ENCODE measurements at regions not wholly inside any gene's neighbourhood (a gene's known extent, or its start where the extent isn't known, plus 50 kb on each side); places are given as distances from the start of the nearest gene placed in this dataset.

- no peak for DNase-seq
- intact Hi-C loops (cut with DNase I) = no loop called here
- Histone ChIP-seq H3K9me3 (no peaks in the 10 kb centered on the region), H3K36me3 (no peaks in the 10 kb centered on the region), H3K27me3 (no peaks in the 10 kb centered on the region), H3K4me3 (no peak overlapping the region), H3K27ac (no peak overlapping the region), H3K4me1 (no peaks in the 10 kb centered on the region)
- TF ChIP-seq POLR2A (IDR thresholded peaks at IDR 0.05) = no peak
- TF ChIP-seq, protein P1, sequence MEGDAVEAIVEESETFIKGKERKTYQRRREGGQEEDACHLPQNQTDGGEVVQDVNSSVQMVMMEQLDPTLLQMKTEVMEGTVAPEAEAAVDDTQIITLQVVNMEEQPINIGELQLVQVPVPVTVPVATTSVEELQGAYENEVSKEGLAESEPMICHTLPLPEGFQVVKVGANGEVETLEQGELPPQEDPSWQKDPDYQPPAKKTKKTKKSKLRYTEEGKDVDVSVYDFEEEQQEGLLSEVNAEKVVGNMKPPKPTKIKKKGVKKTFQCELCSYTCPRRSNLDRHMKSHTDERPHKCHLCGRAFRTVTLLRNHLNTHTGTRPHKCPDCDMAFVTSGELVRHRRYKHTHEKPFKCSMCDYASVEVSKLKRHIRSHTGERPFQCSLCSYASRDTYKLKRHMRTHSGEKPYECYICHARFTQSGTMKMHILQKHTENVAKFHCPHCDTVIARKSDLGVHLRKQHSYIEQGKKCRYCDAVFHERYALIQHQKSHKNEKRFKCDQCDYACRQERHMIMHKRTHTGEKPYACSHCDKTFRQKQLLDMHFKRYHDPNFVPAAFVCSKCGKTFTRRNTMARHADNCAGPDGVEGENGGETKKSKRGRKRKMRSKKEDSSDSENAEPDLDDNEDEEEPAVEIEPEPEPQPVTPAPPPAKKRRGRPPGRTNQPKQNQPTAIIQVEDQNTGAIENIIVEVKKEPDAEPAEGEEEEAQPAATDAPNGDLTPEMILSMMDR (IDR thresholded peaks at IDR 0.05) = no peak
- 78% methylated on average over 6 of the region's 6 CpGs for WGBS (ENCODE audit: insufficient coverage, low coverage, low lambda C conversion rate, missing lambda C conversion rate)
- ATAC-seq = no peak
These were observed 149.1 kb upstream of the ADO start for GRCh38 chr10:62655337-62655994.

GRCh38 chr10:62657244-62657835 lies 147.2 kb upstream of the ADO start:
- no peak for DNase-seq
- H3K4me3 ChIP-seq = no peak overlapping the region
- no peak overlapping the region for H3K27ac ChIP-seq
- no peak for TF ChIP-seq POLR2A (IDR thresholded peaks at IDR 0.05)
- TF ChIP-seq, protein P1 (IDR thresholded peaks at IDR 0.05) = no peak
- WGBS (ENCODE audit: insufficient coverage, low coverage, low lambda C conversion rate, missing lambda C conversion rate) = 90% methylated on average over 1 of the region's 20 CpGs
- no peaks in the 10 kb centered on the region for H3K9me3 ChIP-seq
- H3K4me1 ChIP-seq = no peaks in the 10 kb centered on the region
- peak in 1 of 4 donors; percentile 20 for ATAC-seq
- H3K27me3 ChIP-seq = no peaks in the 10 kb centered on the region
- intact Hi-C loops (cut with DNase I) = no loop called here
- no peaks in the 10 kb centered on the region for H3K36me3 ChIP-seq

- WGBS (ENCODE audit: insufficient coverage, low coverage, low lambda C conversion rate, missing lambda C conversion rate) = 38% methylated on average over 4 of the region's 8 CpGs
- no peak overlapping the region for H3K4me3 ChIP-seq
- DNase-seq (no peak), ATAC-seq (peak in 1 of 4 donors; percentile 22)
- H3K27ac ChIP-seq = no peak overlapping the region
- H3K27me3 ChIP-seq = no peaks in the 10 kb centered on the region
- TF ChIP-seq, protein P1 (IDR thresholded peaks at IDR 0.05) = no peak
- TF ChIP-seq POLR2A (IDR thresholded peaks at IDR 0.05) = no peak
- intact Hi-C loops (cut with DNase I) = no loop called here
- no peaks in the 10 kb centered on the region for H3K36me3 ChIP-seq
- H3K4me1 ChIP-seq = no peaks in the 10 kb centered on the region
- no peaks in the 10 kb centered on the region for H3K9me3 ChIP-seq
These were observed 146.0 kb upstream of the ADO start for GRCh38 chr10:62658516-62658915.

GRCh38 chr10:62661143-62661542 lies 143.4 kb upstream of the ADO start:
- intact Hi-C loops (cut with DNase I) = no loop called here
- Histone ChIP-seq H3K36me3 (no peaks in the 10 kb centered on the region), H3K27me3 (no peaks in the 10 kb centered on the region), H3K4me1 (no peaks in the 10 kb centered on the region), H3K27ac (no peak overlapping the region), H3K4me3 (no peak overlapping the region), H3K9me3 (no peaks in the 10 kb centered on the region)
- TF ChIP-seq POLR2A (IDR thresholded peaks at IDR 0.05) = no peak
- TF ChIP-seq, protein P1 (IDR thresholded peaks at IDR 0.05) = no peak
- DNase-seq = no peak
- ATAC-seq = no peak
- WGBS (ENCODE audit: insufficient coverage, low coverage, low lambda C conversion rate, missing lambda C conversion rate) = 61% methylated on average over 2 of the region's 3 CpGs

All from right lobe of liver (tissue), 6 donors.